Astrocyte (in vitro differentiated cells and primary cell): ENCODE measurements at regions not wholly inside any gene's neighbourhood (a gene's known extent, or its start where the extent isn't known, plus 50 kb on each side); places are given as distances from the start of the nearest gene placed in this dataset.

Source experiments
- DNase-seq: peaks from one replicate; pipeline ENCODE4 v3.0.0-alpha.2; 2010; ENCODE audit warnings: low read depth
- FAIRE-seq: peaks from 2 replicates; lab custom pipeline; 2011; peaks lifted over from hg19 to GRCh38; lab: Jason Lieb, UNC
- H2AFZ ChIP-seq: 2 replicates; pipeline ENCODE4 v1.6.0; 2012; ENCODE audit warnings: low read depth, low read length, inconsistent platforms
- H3K27ac ChIP-seq: 2 replicates; pipeline ENCODE4 v1.5.1; 2011; ENCODE audit warnings: low read depth, low read length, inconsistent platforms
- H3K27me3 ChIP-seq: 2 replicates; pipeline ENCODE4 v1.6.0; 2011; ENCODE audit warnings: low read length, inconsistent platforms; ENCODE audit not compliant: insufficient read depth
- H3K36me3 ChIP-seq: 2 replicates; pipeline ENCODE4 v1.5.1; 2011; ENCODE audit warnings: low read length, inconsistent platforms; ENCODE audit not compliant: insufficient read depth
- H3K4me1 ChIP-seq: 2 replicates; pipeline ENCODE4 v1.5.1; 2011; ENCODE audit warnings: low read length, inconsistent platforms; ENCODE audit not compliant: insufficient read depth
- H3K4me2 ChIP-seq: 2 replicates; pipeline ENCODE4 v1.6.0; 2012; ENCODE audit warnings: low read length, inconsistent platforms
- H3K4me3 ChIP-seq: 2 replicates; pipeline ENCODE4 v1.5.1; 2011; ENCODE audit warnings: low read depth, mild to moderate bottlenecking, low read length, inconsistent platforms; ENCODE audit not compliant: insufficient read depth
- H3K79me2 ChIP-seq: 2 replicates; pipeline ENCODE4 v1.6.0; 2012; ENCODE audit warnings: mild to moderate bottlenecking, low read length, inconsistent platforms; ENCODE audit not compliant: insufficient read depth
- H3K9ac ChIP-seq: 2 replicates; pipeline ENCODE4 v1.6.0; 2012; ENCODE audit warnings: mild to moderate bottlenecking, low read length, inconsistent platforms
- H3K9me3 ChIP-seq: 2 replicates; pipeline ENCODE4 v1.5.1; 2012; ENCODE audit warnings: low read depth, mild to moderate bottlenecking, low read length, inconsistent platforms; ENCODE audit not compliant: insufficient read depth
- H4K20me1 ChIP-seq: 2 replicates; pipeline ENCODE4 v1.6.0; 2012; ENCODE audit warnings: low read length, inconsistent platforms; ENCODE audit not compliant: insufficient read depth
- H3K27ac Mint-ChIP-seq: one replicate; pipeline ENCODE4 v1.8.0; 2021; ENCODE audit warnings: mild to moderate bottlenecking, mixed read lengths; ENCODE audit not compliant: unreplicated experiment
- H3K27me3 Mint-ChIP-seq: one replicate; pipeline ENCODE4 v1.8.0; 2021; ENCODE audit warnings: low read depth, mixed read lengths; ENCODE audit not compliant: unreplicated experiment
- H3K36me3 Mint-ChIP-seq: one replicate; pipeline ENCODE4 v1.8.0; 2021; ENCODE audit warnings: low read depth, mixed read lengths; ENCODE audit not compliant: unreplicated experiment
- H3K4me1 Mint-ChIP-seq: one replicate; pipeline ENCODE4 v1.8.0; 2021; ENCODE audit warnings: low read depth, mixed read lengths; ENCODE audit not compliant: unreplicated experiment
- H3K4me3 Mint-ChIP-seq: one replicate; pipeline ENCODE4 v1.8.0; 2021; ENCODE audit warnings: mild to moderate bottlenecking, moderate library complexity, mixed read lengths; ENCODE audit not compliant: unreplicated experiment
- H3K9me3 Mint-ChIP-seq: one replicate; pipeline ENCODE4 v1.8.0; 2021; ENCODE audit warnings: mild to moderate bottlenecking, mixed read lengths; ENCODE audit not compliant: unreplicated experiment
- EZH2 ChIP-seq: IDR thresholded peaks from 2 replicates; pipeline ENCODE4 v1.6.1; 2012; ENCODE audit warnings: mild to moderate bottlenecking, low read length, inconsistent platforms; ENCODE audit not compliant: insufficient read depth
- TF ChIP-seq, protein P1 (sequence below): IDR thresholded peaks from 2 replicates; pipeline ENCODE4 v1.5.1; 2011; ENCODE audit warnings: low read depth, mild to moderate bottlenecking, inconsistent platforms, low read length, moderate library complexity; ENCODE audit not compliant: insufficient read depth

DNA sequence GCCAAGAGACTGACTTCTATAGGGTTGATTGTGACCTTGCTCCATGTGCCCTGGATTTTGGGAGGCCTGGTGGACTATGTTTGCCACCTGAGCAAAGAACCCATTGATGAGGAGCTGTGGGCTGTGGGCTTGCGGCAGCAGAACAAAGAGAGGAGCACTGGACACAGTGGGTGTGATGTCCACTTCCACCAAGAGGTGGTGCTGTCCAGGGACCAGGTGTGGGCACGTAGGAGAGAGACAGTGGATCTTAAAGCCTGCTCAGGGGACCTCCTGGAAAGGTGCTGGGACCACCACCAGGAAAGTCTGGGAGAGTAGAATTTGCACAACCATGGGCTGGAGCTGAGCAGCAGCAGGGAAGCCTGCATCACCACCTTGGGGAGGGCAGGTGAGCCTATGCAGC is 106.7 kb upstream of the ETS2 start:
- TF ChIP-seq, protein P1, sequence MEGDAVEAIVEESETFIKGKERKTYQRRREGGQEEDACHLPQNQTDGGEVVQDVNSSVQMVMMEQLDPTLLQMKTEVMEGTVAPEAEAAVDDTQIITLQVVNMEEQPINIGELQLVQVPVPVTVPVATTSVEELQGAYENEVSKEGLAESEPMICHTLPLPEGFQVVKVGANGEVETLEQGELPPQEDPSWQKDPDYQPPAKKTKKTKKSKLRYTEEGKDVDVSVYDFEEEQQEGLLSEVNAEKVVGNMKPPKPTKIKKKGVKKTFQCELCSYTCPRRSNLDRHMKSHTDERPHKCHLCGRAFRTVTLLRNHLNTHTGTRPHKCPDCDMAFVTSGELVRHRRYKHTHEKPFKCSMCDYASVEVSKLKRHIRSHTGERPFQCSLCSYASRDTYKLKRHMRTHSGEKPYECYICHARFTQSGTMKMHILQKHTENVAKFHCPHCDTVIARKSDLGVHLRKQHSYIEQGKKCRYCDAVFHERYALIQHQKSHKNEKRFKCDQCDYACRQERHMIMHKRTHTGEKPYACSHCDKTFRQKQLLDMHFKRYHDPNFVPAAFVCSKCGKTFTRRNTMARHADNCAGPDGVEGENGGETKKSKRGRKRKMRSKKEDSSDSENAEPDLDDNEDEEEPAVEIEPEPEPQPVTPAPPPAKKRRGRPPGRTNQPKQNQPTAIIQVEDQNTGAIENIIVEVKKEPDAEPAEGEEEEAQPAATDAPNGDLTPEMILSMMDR = no peak
- no peak for TF ChIP-seq EZH2
- H4K20me1 ChIP-seq = no peaks in the 10 kb centered on the region
- no peak overlapping the region for H3K9ac ChIP-seq
- H3K4me1 ChIP-seq = no peaks in the 10 kb centered on the region
- Mint-ChIP-seq H3K4me3 (no peak overlapping the region), H3K36me3 (no peaks in the 10 kb centered on the region), H3K9me3 (peaks cover 15% of the 10 kb centered on the region), H3K27me3 (peaks cover 61% of the 10 kb centered on the region), H3K4me1 (no peaks in the 10 kb centered on the region), H3K27ac (no peak overlapping the region)
- H3K4me3 ChIP-seq = no peak overlapping the region
- no peak overlapping the region for H2AFZ ChIP-seq
- no peak overlapping the region for H3K27ac ChIP-seq
- no peak overlapping the region for H3K4me2 ChIP-seq
- peaks cover 44% of the 10 kb centered on the region for H3K27me3 ChIP-seq
- no peaks in the 10 kb centered on the region for H3K79me2 ChIP-seq
- no peaks in the 10 kb centered on the region for H3K9me3 ChIP-seq
- no peak for FAIRE-seq
- no peak for DNase-seq
- H3K36me3 ChIP-seq = no peaks in the 10 kb centered on the region

DNA sequence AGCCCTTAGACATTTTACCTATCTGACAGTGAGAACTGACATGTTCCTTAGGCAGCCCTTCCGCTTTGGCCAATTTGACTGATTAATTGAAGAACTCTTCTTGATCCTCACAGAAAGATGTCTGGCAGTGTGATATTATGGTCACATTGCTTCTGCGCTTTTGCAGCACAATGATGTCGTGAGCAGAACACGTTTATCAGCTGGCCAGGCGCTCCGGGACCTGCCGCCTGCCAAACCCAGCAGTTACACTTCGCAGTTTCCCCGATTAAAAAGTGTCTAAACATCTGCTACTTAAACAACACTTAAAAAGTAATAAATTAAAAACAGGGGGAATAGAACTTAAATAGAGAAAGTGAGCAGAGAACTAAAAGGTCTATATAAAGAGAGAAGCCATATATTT is 103.5 kb upstream of the ETS2 start:
- H3K27me3 ChIP-seq = peaks cover 45% of the 10 kb centered on the region
- H3K79me2 ChIP-seq = no peaks in the 10 kb centered on the region
- no peaks in the 10 kb centered on the region for H3K4me1 Mint-ChIP-seq
- no peak overlapping the region for H3K27ac ChIP-seq
- no peaks in the 10 kb centered on the region for H3K36me3 ChIP-seq
- peaks cover 10% of the 10 kb centered on the region for H3K9me3 Mint-ChIP-seq
- H3K4me2 ChIP-seq = no peak overlapping the region
- no peak overlapping the region for H3K4me3 Mint-ChIP-seq
- H3K9me3 ChIP-seq = no peaks in the 10 kb centered on the region
- DNase-seq (no peak), FAIRE-seq (no peak)
- H3K4me1 ChIP-seq = no peaks in the 10 kb centered on the region
- peaks cover 40% of the 10 kb centered on the region for H3K27me3 Mint-ChIP-seq
- no peaks in the 10 kb centered on the region for H4K20me1 ChIP-seq
- no peak for TF ChIP-seq EZH2
- TF ChIP-seq, protein P1 = no peak
- no peak overlapping the region for H3K4me3 ChIP-seq
- H3K9ac ChIP-seq = no peak overlapping the region
- no peak overlapping the region for H2AFZ ChIP-seq
- H3K27ac Mint-ChIP-seq = no peak overlapping the region
- no peaks in the 10 kb centered on the region for H3K36me3 Mint-ChIP-seq

DNA sequence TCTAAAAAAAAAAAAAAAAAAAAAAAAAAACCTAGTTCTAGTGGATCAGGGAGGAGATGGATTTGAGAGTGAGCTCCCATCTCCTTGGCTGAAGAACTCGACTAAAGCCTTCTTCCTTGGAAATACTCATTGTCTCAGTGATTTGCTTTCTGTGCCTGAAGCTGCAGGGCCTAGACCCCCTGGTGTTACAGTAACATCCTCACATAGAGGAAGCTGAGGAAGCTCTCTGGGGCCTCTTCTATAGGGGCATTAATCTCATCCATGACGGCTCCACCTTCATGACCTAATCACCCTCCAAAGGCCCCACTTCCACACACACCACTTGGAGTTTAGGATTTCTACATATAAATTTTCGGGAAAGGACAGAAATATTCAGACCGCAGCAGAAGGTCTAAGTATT is 95.9 kb upstream of the ETS2 start:
- H2AFZ ChIP-seq = no peak overlapping the region
- no peak overlapping the region for H3K4me3 ChIP-seq
- Mint-ChIP-seq H3K36me3 (no peaks in the 10 kb centered on the region), H3K4me1 (peaks cover 5% of the 10 kb centered on the region), H3K9me3 (peaks cover 3% of the 10 kb centered on the region), H3K27ac (no peak overlapping the region), H3K27me3 (peaks cover 5% of the 10 kb centered on the region), H3K4me3 (no peak overlapping the region)
- H3K9me3 ChIP-seq = no peaks in the 10 kb centered on the region
- no peak overlapping the region for H3K27ac ChIP-seq
- H3K79me2 ChIP-seq = no peaks in the 10 kb centered on the region
- FAIRE-seq (no peak), DNase-seq (no peak)
- no peak overlapping the region for H3K4me2 ChIP-seq
- no peaks in the 10 kb centered on the region for H3K36me3 ChIP-seq
- no peak for TF ChIP-seq EZH2
- no peaks in the 10 kb centered on the region for H4K20me1 ChIP-seq
- H3K4me1 ChIP-seq = no peaks in the 10 kb centered on the region
- H3K27me3 ChIP-seq = peaks cover 15% of the 10 kb centered on the region
- H3K9ac ChIP-seq = no peak overlapping the region
